IPS-18a (cell line): ENCODE measurements at regions not wholly inside any gene's neighbourhood (a gene's known extent, or its start where the extent isn't known, plus 50 kb on each side); places are given as distances from the start of the nearest gene placed in this dataset.

Experiments
- H3K27ac ChIP-seq: one replicate; pipeline ENCODE4 v1.5.1; 2013; ENCODE audit warnings: low read length
- H3K27me3 ChIP-seq: one replicate; pipeline ENCODE4 v1.6.1; 2013; ENCODE audit warnings: mild to moderate bottlenecking, low read length; ENCODE audit not compliant: control insufficient read depth, insufficient read depth
- H3K36me3 ChIP-seq: one replicate; pipeline ENCODE4 v1.6.1; 2013; ENCODE audit warnings: low read depth, low read length; ENCODE audit not compliant: control insufficient read depth
- H3K4me1 ChIP-seq: one replicate; pipeline ENCODE4 v1.6.1; 2013; ENCODE audit warnings: low read depth, low read length; ENCODE audit not compliant: control insufficient read depth
- H3K4me3 ChIP-seq: one replicate; pipeline ENCODE4 v1.5.1; 2013; ENCODE audit warnings: low read length
- H3K9ac ChIP-seq: one replicate; pipeline ENCODE4 v1.6.1; 2013; ENCODE audit warnings: mild to moderate bottlenecking, low read length, moderate library complexity
- H3K9me3 ChIP-seq: one replicate; pipeline ENCODE4 v1.6.1; 2013; ENCODE audit warnings: low read depth, low read length; ENCODE audit not compliant: control insufficient read depth

DNA sequence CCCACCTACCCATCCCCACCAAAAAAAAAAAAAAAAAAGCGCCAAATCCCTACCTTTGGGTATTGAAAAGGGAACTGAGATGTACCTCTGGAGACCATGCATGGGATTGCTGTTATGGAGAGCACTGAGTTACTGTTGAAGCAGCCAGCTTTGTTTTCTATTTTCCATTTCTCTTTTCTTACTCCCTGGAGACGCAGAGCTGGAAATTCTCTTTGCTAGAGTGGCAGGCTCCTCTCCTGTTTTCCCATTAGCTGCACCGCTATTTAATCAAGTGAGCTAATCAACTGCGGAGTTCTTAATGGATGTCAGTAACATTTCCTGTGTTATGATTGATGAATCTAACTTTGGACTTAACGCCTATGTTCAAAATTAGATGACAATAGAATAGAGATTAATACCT lies 136.1 kb upstream of the LMCD1 start:
- Histone ChIP-seq H3K9ac (no peak overlapping the region), H3K4me3 (no peak overlapping the region), H3K36me3 (no peaks in the 10 kb centered on the region), H3K27me3 (no peaks in the 10 kb centered on the region), H3K27ac (no peak overlapping the region), H3K4me1 (no peaks in the 10 kb centered on the region), H3K9me3 (no peaks in the 10 kb centered on the region)

- Histone ChIP-seq H3K27ac (no peak overlapping the region), H3K27me3 (no peaks in the 10 kb centered on the region), H3K4me3 (no peak overlapping the region), H3K9ac (no peak overlapping the region), H3K36me3 (no peaks in the 10 kb centered on the region), H3K9me3 (no peaks in the 10 kb centered on the region), H3K4me1 (no peaks in the 10 kb centered on the region)
Measured at GRCh38 chr3:8366219-8366810, 135.3 kb upstream of the LMCD1 start.

GRCh38 chr3:8368598-8368997 lies 133.0 kb upstream of the LMCD1 start:
- no peak overlapping the region for H3K9ac ChIP-seq
- H3K9me3 ChIP-seq, result no peaks in the 10 kb centered on the region
- H3K4me3 ChIP-seq, result no peak overlapping the region
- no peaks in the 10 kb centered on the region for H3K4me1 ChIP-seq
- H3K27ac ChIP-seq, result no peak overlapping the region
- no peaks in the 10 kb centered on the region for H3K36me3 ChIP-seq
- H3K27me3 ChIP-seq, result no peaks in the 10 kb centered on the region

DNA sequence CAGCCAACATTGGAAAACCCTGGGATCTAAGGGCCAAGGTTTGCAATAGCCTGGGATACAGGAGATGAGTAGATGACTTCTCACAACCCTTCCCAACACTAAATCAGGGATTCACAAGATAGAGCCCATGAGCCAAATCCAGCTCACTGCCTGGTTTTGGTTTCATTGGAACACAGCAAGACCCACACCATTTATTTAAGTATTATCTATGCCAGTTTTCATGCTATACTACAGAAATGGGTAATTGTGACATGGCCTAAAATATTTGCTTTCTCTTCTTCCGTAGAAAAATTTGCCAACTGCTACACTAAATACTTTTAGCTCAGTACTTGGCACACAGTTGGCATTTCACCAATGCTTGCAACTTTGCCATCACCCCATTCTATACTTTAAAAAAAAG lies 132.0 kb upstream of the LMCD1 start:
- Histone ChIP-seq H3K27ac (no peak overlapping the region), H3K9me3 (no peaks in the 10 kb centered on the region), H3K27me3 (no peaks in the 10 kb centered on the region), H3K36me3 (no peaks in the 10 kb centered on the region), H3K9ac (no peak overlapping the region), H3K4me3 (no peak overlapping the region), H3K4me1 (no peaks in the 10 kb centered on the region)

DNA sequence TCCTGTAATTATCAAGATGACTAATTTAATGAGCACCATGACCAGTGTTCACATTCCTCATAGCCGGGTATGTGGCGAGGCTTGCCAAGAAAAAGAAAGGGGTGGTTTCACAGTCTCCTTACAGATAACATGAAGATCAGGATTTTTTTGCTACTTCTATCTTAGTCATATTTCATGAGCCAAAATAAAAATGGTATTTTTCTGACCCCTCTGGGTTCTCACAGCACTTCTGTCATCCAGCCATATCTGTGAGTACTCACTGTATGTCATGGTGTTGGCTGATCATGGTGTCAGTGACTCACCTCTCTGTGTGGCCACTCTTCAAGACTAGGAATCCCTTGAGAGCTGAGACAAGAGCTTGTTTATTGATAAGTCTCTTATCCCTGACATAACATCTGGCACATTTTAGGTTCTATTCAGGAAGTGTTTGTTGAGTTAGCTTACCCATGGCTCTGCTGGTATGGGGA lies 130.5 kb upstream of the LMCD1 start:
- Histone ChIP-seq H3K27me3 (no peaks in the 10 kb centered on the region), H3K4me1 (no peaks in the 10 kb centered on the region), H3K4me3 (no peak overlapping the region), H3K9ac (no peak overlapping the region), H3K36me3 (no peaks in the 10 kb centered on the region), H3K27ac (no peak overlapping the region), H3K9me3 (no peaks in the 10 kb centered on the region)

DNA sequence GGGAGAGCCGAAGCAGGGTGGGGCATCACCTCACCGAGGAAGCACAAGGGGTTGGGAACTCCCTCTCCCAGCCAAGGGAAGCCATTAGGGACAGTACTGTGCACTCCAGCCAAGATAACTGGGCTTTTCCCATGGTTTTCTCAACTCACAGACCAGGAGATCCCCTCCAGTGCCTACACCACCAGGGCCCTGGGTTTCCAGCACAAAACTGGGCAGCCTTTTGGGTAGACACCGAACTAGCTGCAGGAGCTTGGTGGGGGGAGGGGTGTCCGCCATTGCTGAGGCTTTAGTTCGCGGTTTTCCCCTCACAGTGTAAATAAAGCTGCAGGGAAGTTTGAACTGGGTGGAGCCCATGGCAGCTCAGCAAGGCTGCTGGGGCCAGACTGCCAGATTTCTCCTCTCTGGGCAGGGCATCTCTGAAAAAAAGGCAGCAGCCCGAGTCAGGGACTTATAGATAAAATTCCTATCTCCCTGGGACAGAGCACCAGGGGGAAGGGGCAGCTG lies 129.6 kb upstream of the LMCD1 start:
- Histone ChIP-seq H3K36me3 (no peaks in the 10 kb centered on the region), H3K27ac (no peak overlapping the region), H3K4me1 (no peaks in the 10 kb centered on the region), H3K9me3 (no peaks in the 10 kb centered on the region), H3K27me3 (no peaks in the 10 kb centered on the region), H3K9ac (no peak overlapping the region), H3K4me3 (no peak overlapping the region)

- Histone ChIP-seq H3K27me3 (no peaks in the 10 kb centered on the region), H3K27ac (no peak overlapping the region), H3K9me3 (no peaks in the 10 kb centered on the region), H3K36me3 (no peaks in the 10 kb centered on the region), H3K9ac (no peak overlapping the region), H3K4me1 (no peaks in the 10 kb centered on the region), H3K4me3 (no peak overlapping the region)
Measured at GRCh38 chr3:8380904-8381704, 120.5 kb upstream of the LMCD1 start.

DNA sequence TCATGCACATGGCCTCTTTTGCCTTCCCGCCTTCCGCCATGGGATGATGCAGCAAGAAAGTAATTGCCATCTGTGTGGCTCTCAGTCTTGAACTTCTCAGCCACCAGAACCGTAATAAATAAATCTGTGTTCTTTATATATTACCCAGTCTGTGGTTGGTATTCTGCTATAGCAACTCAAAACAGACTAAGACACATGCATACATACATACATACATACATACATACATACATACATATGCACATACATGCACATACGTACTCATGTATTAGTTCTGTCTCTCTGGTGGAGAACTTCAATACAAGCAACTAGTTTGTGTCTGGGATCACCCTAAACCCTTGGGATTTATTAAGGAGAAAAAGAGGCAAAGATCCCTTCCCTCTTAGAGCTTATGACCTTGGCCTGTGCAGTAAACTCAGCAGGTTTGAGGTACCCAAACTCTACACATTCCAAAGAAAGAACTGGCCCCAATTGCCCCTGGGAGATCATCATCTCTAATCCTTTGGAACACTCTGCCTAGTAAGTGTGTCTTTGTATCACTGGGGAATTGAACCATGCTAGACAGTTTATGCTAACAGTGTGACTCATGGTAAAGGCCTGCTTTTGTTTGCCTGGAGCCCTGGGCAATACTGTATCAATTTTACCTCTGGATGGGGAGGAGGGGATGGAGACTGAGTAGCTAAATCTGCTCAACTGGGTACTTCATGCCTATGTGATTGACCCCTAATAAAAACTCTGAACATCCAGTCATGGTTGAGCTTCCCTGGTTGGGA lies 115.6 kb upstream of the LMCD1 start:
- Histone ChIP-seq H3K4me1 (no peaks in the 10 kb centered on the region), H3K9ac (no peak overlapping the region), H3K36me3 (no peaks in the 10 kb centered on the region), H3K27me3 (no peaks in the 10 kb centered on the region), H3K4me3 (no peak overlapping the region), H3K27ac (no peak overlapping the region), H3K9me3 (no peaks in the 10 kb centered on the region)

- Histone ChIP-seq H3K9me3 (no peaks in the 10 kb centered on the region), H3K27me3 (no peaks in the 10 kb centered on the region), H3K27ac (no peak overlapping the region)
Measured at GRCh38 chr3:8387571-8387970, 114.1 kb upstream of the LMCD1 start.

DNA sequence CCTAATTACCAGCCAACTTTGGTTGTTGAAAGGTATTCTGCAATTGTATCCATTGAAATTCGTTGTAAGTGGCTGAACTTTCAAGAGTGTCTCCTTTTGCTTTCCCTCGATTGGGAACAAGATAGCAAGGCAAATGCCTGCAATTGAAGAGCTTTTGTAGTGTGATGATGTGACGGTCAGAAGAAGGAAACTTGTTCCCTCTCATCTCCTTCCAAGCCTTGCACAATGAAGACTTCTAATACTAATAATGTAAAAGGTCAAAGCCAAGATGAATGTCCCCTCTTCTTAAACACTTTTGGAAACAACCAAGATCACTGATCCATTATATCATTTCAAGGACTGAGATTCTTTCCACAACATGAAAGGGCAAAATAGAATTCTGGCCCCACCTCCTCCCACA lies 101.9 kb upstream of the LMCD1 start:
- H3K36me3 ChIP-seq, result no peaks in the 10 kb centered on the region

More at GRCh38 chr3:8387571-8387970, 114.1 kb upstream of the LMCD1 start:
- Histone ChIP-seq H3K4me1 (no peaks in the 10 kb centered on the region), H3K36me3 (no peaks in the 10 kb centered on the region), H3K9ac (no peak overlapping the region), H3K4me3 (no peak overlapping the region)

DNA sequence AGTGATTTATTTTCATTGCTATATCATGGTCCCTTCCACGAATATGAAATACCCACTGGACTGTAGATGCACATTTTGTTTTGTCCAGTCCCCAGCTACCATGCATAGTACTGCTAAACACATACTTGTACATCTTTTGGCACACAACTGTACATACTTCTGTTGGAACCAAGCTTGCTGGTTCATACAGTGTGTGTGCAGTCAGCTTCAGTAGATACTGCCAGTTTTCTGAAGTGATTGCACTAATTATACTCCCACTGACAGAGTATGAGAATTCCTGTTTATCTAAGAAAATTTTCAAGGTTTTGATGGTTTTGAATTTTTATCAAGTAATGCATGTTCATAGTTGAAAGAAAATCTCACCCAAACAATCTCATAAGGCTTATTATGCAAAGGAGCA lies 100.7 kb upstream of the LMCD1 start:
- H3K9me3 ChIP-seq, result no peaks in the 10 kb centered on the region
- no peak overlapping the region for H3K9ac ChIP-seq
- no peak overlapping the region for H3K4me3 ChIP-seq
- H3K4me1 ChIP-seq, result no peaks in the 10 kb centered on the region
- H3K27ac ChIP-seq, result no peak overlapping the region
- no peaks in the 10 kb centered on the region for H3K27me3 ChIP-seq
- no peaks in the 10 kb centered on the region for H3K36me3 ChIP-seq

More for the DNA sequence above, 101.9 kb upstream of the LMCD1 start:
- no peak overlapping the region for H3K27ac ChIP-seq
- no peak overlapping the region for H3K9ac ChIP-seq
- no peaks in the 10 kb centered on the region for H3K9me3 ChIP-seq
- no peaks in the 10 kb centered on the region for H3K4me1 ChIP-seq
- no peaks in the 10 kb centered on the region for H3K27me3 ChIP-seq
- no peak overlapping the region for H3K4me3 ChIP-seq
